HG03159 (cell line): ENCODE measurements at regions not wholly inside any gene's neighbourhood (a gene's known extent, or its start where the extent isn't known, plus 50 kb on each side); places are given as distances from the start of the nearest gene placed in this dataset.

Experiments
- ATAC-seq: cut with Tn5 transposase; IDR thresholded peaks from one replicate; pipeline ENCODE4 v1.9.1; 2021; ENCODE audit warnings: mild to moderate bottlenecking, moderate library complexity; ENCODE audit not compliant: unreplicated experiment

- peak; percentile 56 for ATAC-seq
Observed at GRCh38 chr16:31700530-31701388, 172.8 kb upstream of the ZNF267 start.

DNA sequence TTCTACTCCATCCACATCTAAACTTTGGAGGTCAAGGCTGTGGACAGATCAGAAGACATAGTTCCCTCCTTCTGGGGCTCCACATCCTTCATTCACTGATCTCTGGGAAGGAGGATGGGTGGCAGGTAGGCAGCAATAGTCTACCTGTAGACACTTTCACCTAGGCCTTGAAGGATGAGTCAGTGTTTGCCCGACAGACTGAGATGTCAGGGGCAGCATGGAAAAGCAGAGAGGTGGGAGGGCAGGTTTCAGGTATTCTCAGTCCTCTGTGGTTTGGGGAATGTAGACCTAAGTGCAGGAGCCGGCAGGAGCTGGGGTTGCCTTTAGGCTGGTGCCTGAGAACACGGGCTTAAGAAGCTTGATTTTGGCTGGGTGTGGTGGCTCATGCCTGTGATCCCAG is 171.9 kb upstream of the ZNF267 start:
- ATAC-seq = no peak

DNA sequence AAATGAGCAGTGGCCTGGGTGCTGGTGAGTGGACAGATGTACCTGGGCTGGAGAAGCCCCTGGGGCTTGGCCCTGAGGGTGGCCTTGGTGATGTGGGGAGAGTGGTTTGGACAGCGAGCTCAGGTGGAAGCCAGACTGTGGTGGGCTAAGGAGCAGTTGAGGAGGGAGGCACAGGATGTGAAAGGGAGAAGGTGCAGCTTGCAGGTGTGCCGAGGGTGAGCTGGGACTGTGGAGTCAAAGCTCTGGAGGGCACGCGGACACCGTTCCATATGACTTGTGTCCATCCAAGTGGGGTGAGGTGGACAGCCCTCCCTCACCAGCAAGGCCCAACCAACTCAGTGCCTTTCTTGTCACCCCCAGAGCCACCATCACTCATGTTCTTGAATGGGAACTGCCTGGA is 170.8 kb upstream of the ZNF267 start:
- no peak for ATAC-seq

- ATAC-seq = no peak
Observed at GRCh38 chr16:31703526-31704128, 170.0 kb upstream of the ZNF267 start.

DNA sequence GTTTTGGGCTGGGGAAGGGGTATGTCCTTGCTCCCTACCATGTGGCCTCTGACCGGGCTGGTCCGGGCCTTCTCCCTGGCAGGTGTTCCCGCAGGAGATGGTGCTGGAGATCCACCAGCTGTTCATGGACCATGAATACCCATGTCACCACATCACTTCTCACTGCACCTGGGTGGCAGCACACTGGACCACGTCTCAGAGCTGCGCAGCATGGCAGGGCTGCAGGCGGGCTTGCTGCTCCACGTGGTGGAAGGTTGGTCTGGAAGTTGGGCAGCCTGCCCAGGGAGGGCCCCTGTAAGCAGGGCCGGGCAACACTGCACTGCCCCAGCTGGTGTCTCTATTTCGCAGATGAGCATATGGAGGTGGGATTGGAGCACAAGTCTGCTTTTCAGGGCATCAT is 169.5 kb upstream of the ZNF267 start:
- ATAC-seq = no peak

- no peak for ATAC-seq
Observed at GRCh38 chr16:31705371-31705770, 168.2 kb upstream of the ZNF267 start.

DNA sequence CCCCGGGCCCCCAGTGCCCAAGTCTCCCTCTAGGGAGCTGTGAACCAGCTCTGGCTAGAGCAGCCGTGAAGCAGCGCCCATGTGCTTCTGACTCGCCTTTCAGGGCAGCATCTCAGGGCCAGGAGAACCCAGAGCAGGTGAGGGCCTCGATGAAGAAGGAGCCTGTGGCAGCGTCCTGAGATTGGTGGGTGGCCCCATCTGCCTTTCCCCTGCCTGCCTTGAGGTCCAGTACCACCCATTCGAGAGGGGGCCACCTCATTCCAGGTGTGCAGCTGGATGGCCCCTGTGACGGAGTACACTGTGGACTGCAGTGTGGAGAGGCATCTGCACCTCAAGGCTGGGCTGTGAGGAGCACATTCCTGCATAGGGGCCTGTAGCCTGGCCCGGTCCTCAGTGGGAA is 167.3 kb upstream of the ZNF267 start:
- no peak for ATAC-seq

DNA sequence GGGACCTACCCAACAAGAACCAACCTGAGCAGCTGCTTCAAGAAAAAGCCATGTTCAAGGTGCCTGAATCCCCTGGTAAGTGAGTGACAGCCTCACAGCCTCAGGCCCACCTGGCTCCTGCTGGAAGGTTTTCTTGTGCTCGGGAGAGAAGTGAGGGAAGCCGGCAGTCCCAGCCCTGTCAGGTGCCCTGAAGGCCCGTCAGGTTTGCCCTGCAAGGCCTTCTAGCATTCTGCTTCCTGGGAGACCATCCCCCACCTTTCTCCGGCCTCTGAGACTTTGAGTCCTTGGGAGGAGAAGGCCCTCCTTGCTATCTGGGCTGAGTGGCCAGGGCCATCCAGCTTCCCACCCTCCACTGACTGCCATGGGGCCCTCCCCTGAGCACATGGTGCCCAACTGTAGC is 166.7 kb upstream of the ZNF267 start:
- no peak for ATAC-seq

DNA sequence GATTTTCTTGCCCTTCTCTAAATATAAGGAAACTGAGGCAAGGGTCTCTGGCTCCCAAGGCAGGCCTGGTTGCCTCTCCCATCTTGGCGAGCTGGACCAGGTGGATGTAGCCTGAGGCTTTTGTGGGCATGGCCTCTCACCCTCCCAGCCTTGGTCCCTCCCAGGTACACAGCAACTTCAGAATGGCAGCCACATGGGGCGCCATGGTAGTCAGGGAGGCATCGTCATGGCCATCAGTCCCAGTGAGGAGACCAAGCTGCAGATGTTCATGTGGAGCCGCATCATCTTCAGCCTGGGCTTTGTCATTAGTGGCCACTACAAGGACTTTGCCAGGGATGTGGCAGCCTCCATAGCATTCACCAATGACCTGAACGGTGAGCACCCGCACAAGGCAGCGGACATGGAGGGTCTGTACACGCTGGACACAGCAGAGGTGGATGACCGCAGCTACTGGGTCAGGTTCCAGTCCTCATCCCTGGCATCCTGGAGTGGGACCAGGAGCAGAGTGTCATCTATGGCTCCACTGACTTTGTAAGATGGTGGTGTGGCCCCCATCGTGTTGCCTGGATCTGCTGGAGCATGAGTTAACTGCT is 165.8 kb upstream of the ZNF267 start:
- no peak for ATAC-seq

DNA sequence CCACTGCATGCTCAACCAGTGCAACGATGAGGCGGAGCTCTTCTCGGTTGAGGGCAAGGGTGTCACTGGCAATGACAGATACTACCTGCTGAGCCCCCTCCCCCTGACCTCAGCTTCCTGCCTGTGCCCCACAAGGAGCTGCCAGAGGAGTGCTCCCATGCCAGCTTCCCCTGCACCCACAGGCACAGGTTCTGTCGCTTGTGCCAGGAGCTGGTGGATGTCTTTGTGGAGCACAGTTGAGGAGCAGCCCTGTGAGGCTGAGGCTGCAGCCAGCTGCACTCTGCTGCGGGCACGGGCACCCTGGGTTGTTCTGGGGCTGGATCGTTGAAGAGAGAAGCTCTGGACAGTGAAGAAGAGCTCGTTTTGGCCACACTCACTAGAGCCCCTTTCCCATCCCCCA is 165.3 kb upstream of the ZNF267 start:
- ATAC-seq = no peak

- ATAC-seq = no peak
Observed at GRCh38 chr16:31709181-31709580, 164.4 kb upstream of the ZNF267 start.

- no peak for ATAC-seq
Observed at GRCh38 chr16:31710134-31710533, 163.5 kb upstream of the ZNF267 start.

- no peak for ATAC-seq
Observed at GRCh38 chr16:31710880-31711279, 162.7 kb upstream of the ZNF267 start.

GRCh38 chr16:31711344-31711845 is 162.2 kb upstream of the ZNF267 start:
- no peak for ATAC-seq

- ATAC-seq = no peak
Observed at GRCh38 chr16:31712064-31712540, 161.5 kb upstream of the ZNF267 start.

DNA sequence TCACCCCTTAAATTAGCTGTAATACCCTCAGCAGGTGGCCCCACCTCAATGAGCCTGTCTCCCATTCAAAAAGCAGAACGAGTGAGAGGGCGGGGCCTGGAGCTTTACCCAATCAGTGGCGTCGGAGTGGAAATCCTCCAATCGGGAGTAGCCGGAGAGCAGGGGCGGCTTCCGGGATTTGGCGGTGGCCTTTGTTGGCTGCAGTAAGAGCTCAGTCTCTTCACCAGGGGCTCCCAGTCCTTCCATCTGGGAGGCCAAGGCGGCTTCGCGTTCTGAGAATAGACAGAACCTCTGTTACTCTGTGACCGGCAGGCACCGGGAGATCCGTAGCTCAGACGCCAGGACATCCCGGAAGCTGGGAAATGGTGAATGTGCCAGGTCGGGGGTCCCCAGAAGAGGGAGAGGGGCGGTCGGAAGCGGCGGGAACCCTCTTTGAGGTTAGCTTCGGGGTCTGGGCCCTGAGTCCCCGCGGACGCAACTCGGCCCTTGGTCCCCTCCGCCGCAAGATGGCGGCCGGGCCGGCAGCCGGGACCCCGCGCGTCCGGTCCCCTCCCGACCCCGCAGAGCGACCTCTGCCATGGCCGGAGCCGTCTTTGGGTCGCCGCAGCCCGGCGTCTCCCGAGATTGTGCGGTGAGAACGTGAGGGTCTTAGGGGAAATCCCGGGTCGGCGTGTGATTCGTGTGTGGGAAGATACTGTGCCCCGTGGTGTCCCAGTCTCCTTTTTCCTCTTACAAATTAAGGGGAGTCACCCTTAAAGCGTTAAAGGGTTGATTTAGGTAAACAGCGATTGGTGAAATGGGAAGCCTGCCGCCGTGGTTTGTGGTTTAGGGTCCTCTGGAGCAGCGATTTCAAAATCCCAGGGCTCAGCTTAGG is 160.3 kb upstream of the ZNF267 start:
- ATAC-seq = peak; percentile 96

DNA sequence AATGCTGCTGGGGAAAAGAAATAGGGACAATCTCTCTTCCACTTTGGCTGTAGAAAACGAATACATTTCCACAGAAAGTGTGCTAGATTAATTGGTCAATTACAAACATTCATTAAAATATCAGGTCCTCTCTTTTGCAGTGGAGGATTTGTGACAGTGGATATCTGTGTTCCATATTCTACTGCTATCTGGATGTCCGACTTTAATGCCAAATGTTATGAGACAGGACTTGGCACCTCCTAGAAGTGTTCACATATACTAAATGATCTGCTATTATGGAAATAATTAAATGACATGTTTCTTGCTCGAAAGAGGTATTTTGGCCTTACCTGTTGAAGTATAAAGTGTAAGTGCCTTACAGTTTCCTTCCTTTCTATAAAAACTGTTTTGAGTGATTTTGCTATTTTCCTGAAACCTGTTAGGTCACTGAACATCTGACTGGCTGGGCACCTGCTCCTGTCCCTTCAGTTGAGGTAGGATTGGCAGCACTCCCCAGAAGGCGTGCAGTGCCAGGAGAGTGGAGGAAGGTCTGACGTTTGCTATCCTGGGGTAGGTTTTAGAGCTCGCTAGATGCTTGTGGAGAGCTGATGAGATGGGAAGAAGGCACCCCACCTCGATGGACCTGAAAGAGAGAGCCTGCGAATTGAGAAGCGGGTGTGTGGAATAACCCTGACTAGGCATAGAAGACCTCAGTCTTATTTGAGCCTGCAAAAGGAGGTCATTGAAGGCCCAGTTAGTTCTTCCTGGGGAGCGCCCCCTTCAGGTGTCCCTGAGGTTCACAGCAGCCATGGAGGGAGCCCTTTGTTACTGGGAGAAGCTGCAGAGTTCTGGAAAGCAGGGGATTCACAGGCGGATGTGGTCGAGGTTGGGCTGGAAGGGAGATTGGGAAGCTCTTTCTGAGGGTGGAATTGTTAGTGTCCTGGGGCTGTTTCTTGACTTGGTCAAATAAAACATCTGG is 159.4 kb upstream of the ZNF267 start:
- no peak for ATAC-seq

DNA sequence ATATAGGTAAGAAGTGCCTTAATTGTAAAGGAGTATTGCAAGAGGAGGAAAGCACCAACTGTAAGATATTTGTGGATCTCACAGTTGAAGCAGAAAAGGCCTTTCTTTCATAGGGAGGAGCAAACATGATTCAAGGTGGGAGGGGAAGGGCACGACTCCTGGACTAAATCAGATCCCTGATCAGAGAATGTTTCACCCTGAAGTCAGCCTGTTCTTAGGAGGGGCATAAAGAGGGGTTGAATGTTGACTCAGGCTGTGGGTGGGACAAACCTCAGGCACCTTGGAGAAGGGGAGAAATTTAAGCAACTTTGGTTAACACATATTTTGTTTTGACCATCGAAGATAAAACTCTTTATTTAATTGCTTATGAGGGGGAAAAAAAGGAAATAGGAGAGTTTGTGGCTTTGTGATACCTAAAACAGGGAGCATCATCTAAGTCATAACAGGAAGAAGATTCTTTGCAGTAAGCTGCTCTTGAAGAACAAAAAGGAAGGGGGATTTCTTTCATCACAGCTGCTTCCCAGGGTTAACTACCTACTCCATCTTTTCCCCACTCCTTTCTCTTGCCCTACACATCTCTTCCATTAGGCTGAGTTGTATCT is 158.6 kb upstream of the ZNF267 start:
- ATAC-seq = no peak

GRCh38 chr16:31715915-31716314 is 157.7 kb upstream of the ZNF267 start:
- no peak for ATAC-seq
